Naive B cell (primary cell): ENCODE measurements at regions not wholly inside any gene's neighbourhood (a gene's known extent, or its start where the extent isn't known, plus 50 kb on each side); places are given as distances from the start of the nearest gene placed in this dataset.
A peak's percentile ranks its signal among the peaks of the same experiment; 100 is the strongest.

Experiments used
- ATAC-seq, 2 donors: fragments of 150-1000 bp; cut with Tn5 transposase; 2 replicates each; pipeline ENCODE4 v1.10.0; 2021; ENCODE audit warnings: low read depth in 2 of 2, mild to moderate bottlenecking in 2 of 2, moderate library complexity in 2 of 2
- DNase-seq: peaks from one replicate; pipeline ENCODE4 v3.0.0; 2022
- H3K27ac Mint-ChIP-seq, 6 donors: one replicate each; pipeline ENCODE4 v1.8.0; 2020 to 2022; ENCODE audit warnings: mild to moderate bottlenecking in 6 of 6, mixed read lengths in 6 of 6, moderate library complexity in 5 of 6, inconsistent platforms in 2 of 6
- H3K27me3 Mint-ChIP-seq, 3 donors: one replicate each; pipeline ENCODE4 v1.8.0; 2021 to 2022; ENCODE audit warnings: mixed read lengths in 3 of 3, mild to moderate bottlenecking in 1 of 3
- H3K36me3 Mint-ChIP-seq, 2 donors: one replicate each; pipeline ENCODE4 v1.8.0; 2020 to 2022; ENCODE audit warnings: mixed read lengths in 2 of 2, inconsistent platforms in 1 of 2, mild to moderate bottlenecking in 1 of 2
- H3K4me1 Mint-ChIP-seq, 3 donors: one replicate each; pipeline ENCODE4 v1.8.0; 2020 to 2022; ENCODE audit warnings: mixed read lengths in 3 of 3, inconsistent platforms in 1 of 3, mild to moderate bottlenecking in 1 of 3, moderate library complexity in 1 of 3
- H3K4me3 Mint-ChIP-seq, 8 donors: one replicate each; pipeline ENCODE4 v1.8.0; 2020 to 2022; ENCODE audit warnings: mild to moderate bottlenecking in 8 of 8, mixed read lengths in 8 of 8, moderate library complexity in 8 of 8, inconsistent platforms in 2 of 8
- H3K9me3 Mint-ChIP-seq, 7 donors: one replicate each; pipeline ENCODE4 v1.8.0; 2020 to 2022; ENCODE audit warnings: mixed read lengths in 7 of 7, mild to moderate bottlenecking in 5 of 7, inconsistent platforms in 2 of 7, moderate library complexity in 1 of 7

DNA sequence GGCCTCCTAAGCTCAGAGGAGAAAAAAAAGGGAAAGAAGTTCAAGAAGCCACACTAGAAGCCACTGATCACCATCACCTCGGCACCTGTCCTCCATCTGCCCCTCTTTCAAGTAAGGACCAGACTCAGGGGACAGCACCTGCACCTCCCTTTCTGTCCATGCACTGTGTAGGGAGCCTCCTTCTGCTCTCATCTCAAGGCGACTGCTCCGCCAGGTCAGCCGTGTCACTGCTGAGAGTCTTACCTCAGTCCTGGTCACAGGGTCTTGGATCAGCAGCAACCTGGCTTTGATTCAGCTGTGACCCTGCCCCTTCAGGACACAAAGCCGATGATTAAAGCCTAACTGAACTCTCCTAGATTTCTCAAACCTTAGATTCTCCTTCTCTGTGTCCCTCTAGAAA lies 101.5 kb downstream of the ZNF280B start:
- no peak for ATAC-seq
- peak overlapping the region in 4 of 6 donors; percentile 5 to 79 (median 46) for H3K27ac Mint-ChIP-seq
- peaks cover 62 to 78% (median 78%) of the 10 kb centered on the region in 3 donors for H3K4me1 Mint-ChIP-seq

DNA sequence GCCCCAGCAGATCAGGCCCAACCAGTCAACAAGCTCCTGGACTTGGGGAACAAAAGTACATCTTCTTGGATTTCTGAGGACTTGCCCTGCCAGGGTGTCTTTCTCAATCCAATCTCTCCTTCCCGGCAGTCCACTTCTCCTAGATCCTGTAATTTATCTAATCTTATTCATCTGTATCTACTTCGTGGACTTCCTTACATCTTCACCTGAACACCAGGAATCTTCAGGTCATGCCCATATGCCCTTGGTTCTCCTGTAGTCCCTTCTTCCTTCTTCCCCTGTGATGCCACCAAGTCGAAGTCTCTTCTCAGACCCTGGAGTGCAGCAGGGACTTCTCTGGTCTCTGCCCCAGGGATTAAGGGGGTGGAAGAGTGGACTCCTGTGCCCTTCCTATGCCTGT lies 100.3 kb downstream of the ZNF280B start:
- Mint-ChIP-seq H3K36me3 (no peaks in the 10 kb centered on the region), H3K27ac (peak overlapping the region in 3 of 6 donors; percentile 29 to 90 (median 73)), H3K4me3 (peak overlapping the region in 3 of 8 donors; percentile 16 to 53 (median 48)), H3K27me3 (no peaks in the 10 kb centered on the region), H3K4me1 (peaks cover 62 to 83% (median 77%) of the 10 kb centered on the region in 3 donors), H3K9me3 (no peaks in the 10 kb centered on the region)
- no peak for ATAC-seq
- no peak for DNase-seq

More for the DNA sequence above, 101.5 kb downstream of the ZNF280B start:
- Mint-ChIP-seq H3K27me3 (no peaks in the 10 kb centered on the region), H3K9me3 (no peaks in the 10 kb centered on the region), H3K36me3 (no peaks in the 10 kb centered on the region), H3K4me3 (no peak overlapping the region)
- no peak for DNase-seq

DNA sequence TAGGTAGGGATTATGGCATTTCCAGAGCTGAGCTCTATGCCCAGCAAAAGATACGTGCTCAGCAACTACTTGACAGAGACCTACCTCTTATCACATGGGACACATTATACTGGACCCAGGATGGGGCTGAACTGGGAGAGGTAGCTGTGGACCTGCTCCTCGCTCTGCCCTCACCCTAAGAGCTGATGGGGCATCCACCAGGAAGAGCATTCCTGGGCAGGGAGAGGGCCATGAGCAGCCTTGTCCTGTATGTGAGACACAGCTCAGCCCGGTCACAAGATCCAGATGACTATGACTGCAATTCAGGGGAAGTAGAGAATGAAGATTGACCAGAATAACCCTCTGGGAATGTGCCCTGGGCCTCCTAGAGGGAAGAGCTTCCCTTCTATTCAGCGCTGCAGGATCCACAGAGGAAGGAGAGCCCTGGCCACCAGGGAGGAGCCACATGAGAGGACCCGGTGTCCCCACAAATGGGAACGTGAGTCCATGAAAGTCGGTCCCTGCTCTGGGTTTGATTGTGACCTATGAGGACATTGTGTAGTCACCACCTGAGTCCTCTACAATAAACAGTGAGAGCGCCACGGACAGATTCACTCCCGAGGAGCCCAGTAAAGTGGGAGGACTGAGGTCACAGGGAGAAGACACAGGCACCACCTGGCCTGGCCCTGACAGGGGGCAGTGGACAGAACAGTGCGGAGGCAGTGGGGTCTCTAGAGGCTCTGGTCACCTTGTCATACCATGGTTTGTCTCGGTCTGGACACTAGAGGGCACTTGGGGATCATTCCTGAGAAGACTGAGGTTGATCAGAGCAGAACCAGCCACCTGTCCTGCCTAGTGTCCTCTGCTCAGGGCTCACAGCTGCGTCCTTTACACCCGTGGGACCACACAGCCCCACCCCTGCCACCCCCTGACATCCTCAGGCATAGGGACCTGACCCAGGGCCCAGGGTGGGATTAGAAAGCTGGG lies 99.5 kb downstream of the ZNF280B start:
- Mint-ChIP-seq H3K36me3 (no peaks in the 10 kb centered on the region), H3K4me3 (peak overlapping the region; percentile 70 to 92 (median 80)), H3K27ac (peak overlapping the region; percentile 83 to 96 (median 94)), H3K9me3 (no peaks in the 10 kb centered on the region), H3K27me3 (no peaks in the 10 kb centered on the region), H3K4me1 (peaks cover 62 to 76% (median 70%) of the 10 kb centered on the region in 3 donors)
- ATAC-seq (peak; percentile 29 to 40), DNase-seq (peak; percentile 54)

DNA sequence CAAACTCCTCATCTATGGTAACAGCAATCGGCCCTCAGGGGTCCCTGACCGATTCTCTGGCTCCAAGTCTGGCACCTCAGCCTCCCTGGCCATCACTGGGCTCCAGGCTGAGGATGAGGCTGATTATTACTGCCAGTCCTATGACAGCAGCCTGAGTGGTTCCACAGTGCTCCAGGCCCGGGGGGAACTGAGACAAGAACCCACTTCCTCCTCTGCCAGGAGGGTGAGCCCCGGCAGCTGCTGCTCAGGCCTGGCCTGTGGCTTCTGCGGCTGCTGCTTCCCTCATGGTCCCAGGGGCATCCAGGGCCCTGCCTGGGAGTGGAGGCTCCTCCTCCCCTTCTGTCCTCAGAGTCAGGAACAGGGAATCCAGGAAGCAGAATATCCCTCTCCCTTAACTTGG lies 98.4 kb downstream of the ZNF280B start:
- Mint-ChIP-seq H3K9me3 (no peaks in the 10 kb centered on the region), H3K4me3 (peak overlapping the region; percentile 70 to 92 (median 80)), H3K36me3 (no peaks in the 10 kb centered on the region), H3K27me3 (no peaks in the 10 kb centered on the region), H3K4me1 (peaks cover 59 to 69% (median 59%) of the 10 kb centered on the region in 3 donors), H3K27ac (peak overlapping the region; percentile 83 to 96 (median 94))
- ATAC-seq (peak; percentile 98), DNase-seq (peak; percentile 86)

DNA sequence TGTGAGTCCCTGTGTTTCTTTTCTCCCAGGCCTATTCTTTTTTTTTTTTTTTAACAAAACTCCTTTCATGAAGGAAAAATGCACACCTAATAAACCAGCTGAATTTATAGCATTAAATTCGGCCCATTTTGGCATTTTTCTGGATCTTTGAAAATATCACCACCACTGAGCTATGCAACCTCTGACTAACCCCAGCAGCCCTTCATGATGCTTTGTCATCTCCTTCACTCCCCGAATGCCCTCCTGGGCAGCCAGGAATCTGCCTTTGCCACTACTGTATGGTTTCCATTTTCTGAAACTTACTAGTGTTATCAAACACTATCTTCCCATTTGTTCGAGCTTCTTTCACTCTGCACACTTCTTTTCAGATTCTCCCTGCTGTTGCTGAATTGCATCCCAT lies 97.9 kb downstream of the ZNF280B start:
- Mint-ChIP-seq H3K9me3 (no peaks in the 10 kb centered on the region), H3K27me3 (no peaks in the 10 kb centered on the region), H3K36me3 (no peaks in the 10 kb centered on the region), H3K4me3 (peak overlapping the region; percentile 70 to 92 (median 80)), H3K27ac (peak overlapping the region in 5 of 6 donors; percentile 83 to 96 (median 95)), H3K4me1 (peaks cover 53 to 65% (median 58%) of the 10 kb centered on the region in 3 donors)
- ATAC-seq (no peak), DNase-seq (no peak)

DNA sequence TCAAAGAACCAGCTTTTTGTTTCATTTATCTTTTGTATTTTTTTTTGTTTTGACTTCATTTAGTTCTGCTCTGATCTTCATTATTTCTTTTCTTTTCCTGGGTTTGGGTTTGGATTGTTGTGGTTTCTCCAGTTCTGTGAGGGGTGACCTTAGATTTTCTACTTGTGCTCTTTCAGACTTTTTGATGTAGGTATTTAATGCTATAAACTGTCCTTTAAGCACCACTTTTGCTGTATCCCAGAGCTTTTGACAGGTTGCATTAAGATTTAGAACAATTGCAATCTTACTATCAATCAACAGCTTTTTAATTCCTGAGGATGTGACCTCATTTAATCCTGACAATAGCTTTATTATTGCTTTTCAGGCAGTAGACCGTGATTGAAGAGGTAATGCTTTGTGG lies 94.3 kb downstream of the ZNF280B start:
- no peaks in the 10 kb centered on the region for H3K27me3 Mint-ChIP-seq
- H3K27ac Mint-ChIP-seq: peak overlapping the region in 1 of 6 donors; percentile 48
- DNase-seq (no peak), ATAC-seq (no peak)
- H3K4me3 Mint-ChIP-seq: no peak overlapping the region
- peaks cover 34 to 48% (median 35%) of the 10 kb centered on the region in 3 donors for H3K4me1 Mint-ChIP-seq
- H3K36me3 Mint-ChIP-seq: no peaks in the 10 kb centered on the region
- no peaks in the 10 kb centered on the region for H3K9me3 Mint-ChIP-seq

DNA sequence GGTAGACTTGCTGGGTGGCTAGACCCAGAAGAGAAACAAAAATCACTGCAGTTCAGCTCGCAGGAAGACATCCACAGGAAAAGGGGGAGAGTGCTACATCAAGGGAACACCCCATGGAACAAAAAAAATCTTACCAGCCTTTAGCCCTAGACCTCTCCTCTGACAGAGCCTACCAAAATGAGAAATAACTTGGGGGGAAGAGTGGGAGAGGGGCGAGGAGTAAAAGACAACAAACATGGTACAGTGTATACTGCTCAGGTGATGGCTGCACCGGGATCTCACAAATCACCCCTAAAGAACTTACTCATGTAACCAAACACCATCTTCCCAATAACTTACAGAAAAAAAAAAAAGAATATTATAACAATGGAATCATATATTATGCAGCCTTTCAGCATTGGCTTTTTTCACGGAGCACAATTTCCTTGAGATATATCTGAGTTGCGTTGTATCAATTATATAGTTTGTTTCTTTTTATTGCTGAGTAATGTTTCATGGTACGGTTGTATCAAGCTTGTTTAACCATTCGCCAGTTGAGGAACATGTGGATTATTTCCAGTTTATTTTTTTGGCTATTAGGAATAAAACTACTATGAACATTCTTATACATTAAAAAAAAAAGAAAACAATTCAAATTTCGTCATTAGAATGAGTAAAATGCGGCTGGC lies 90.9 kb downstream of the ZNF280B start:
- Mint-ChIP-seq H3K4me3 (no peak overlapping the region), H3K9me3 (no peaks in the 10 kb centered on the region), H3K27ac (peak overlapping the region in 4 of 6 donors; percentile 8 to 94 (median 42)), H3K27me3 (no peaks in the 10 kb centered on the region), H3K36me3 (no peaks in the 10 kb centered on the region), H3K4me1 (peaks cover 29 to 37% (median 34%) of the 10 kb centered on the region in 3 donors)
- DNase-seq: no peak
- ATAC-seq: no peak

DNA sequence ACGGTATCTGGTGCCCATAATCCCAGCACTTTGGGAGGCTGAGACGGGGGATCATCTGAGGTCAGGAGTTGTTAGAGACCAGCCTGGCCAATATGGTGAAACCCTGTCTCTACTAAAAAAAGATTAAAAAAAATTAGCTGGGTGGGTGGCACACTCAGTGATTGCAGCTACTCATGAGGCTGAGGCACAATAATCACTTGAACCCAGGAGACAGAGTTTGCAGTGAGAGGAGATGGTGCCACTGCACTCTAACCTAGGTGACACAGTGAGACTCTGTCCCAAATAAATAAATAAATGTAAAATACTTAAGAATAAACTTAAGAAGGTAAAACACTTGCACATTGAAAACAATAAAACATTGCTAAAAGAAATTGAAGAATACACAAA lies 90.4 kb downstream of the ZNF280B start:
- DNase-seq (no peak), ATAC-seq (no peak)
- Mint-ChIP-seq H3K9me3 (no peaks in the 10 kb centered on the region), H3K36me3 (no peaks in the 10 kb centered on the region), H3K27ac (no peak overlapping the region), H3K4me3 (no peak overlapping the region), H3K27me3 (no peaks in the 10 kb centered on the region), H3K4me1 (peaks cover 33 to 37% (median 37%) of the 10 kb centered on the region in 3 donors)

DNA sequence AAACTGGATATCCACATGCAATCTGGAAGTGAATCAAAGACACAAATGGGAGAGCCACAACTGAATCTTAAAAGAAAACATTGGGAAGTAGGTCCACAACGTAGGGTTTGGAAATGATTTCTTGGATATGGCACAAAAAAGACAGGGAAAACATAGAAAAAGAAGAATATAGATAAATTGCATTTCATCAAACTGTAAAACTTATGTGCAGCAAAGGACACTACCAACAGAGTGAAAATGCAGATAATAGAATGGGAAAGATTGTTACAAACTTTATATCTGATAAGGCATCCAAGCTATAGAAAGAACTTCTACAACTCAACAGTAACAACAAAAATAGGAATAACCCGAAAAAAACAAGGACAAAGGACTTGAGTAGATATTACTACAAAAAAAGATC lies 89.6 kb downstream of the ZNF280B start:
- H3K36me3 Mint-ChIP-seq: no peaks in the 10 kb centered on the region
- ATAC-seq (no peak), DNase-seq (no peak)
- H3K27me3 Mint-ChIP-seq: no peaks in the 10 kb centered on the region
- peaks cover 36 to 44% (median 42%) of the 10 kb centered on the region in 3 donors for H3K4me1 Mint-ChIP-seq
- no peak overlapping the region for H3K4me3 Mint-ChIP-seq
- no peaks in the 10 kb centered on the region for H3K9me3 Mint-ChIP-seq
- H3K27ac Mint-ChIP-seq: no peak overlapping the region

DNA sequence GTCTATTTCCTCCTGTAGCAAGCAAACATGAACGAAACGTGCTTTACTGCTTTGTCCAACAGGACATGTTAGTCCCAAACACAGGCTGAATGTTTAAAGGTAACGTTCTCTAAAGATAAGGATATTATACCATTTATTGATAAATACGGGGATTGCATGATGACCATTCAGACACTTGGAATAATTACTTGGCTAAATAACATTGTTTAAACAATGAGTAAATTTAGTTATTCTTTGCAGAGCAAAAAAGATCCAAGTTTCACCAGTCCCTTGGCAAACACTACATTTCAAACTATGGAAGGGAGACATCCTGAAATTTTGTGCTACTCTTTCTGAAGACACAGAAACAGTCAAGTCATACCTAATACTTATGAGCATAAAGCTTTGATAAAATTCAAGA lies 88.0 kb downstream of the ZNF280B start:
- H3K36me3 Mint-ChIP-seq: no peaks in the 10 kb centered on the region
- no peak for DNase-seq
- peak overlapping the region in 1 of 6 donors; percentile 85 for H3K27ac Mint-ChIP-seq
- no peak for ATAC-seq
- H3K9me3 Mint-ChIP-seq: no peaks in the 10 kb centered on the region
- H3K4me3 Mint-ChIP-seq: no peak overlapping the region
- H3K27me3 Mint-ChIP-seq: no peaks in the 10 kb centered on the region
- H3K4me1 Mint-ChIP-seq: peaks cover 41 to 59% (median 52%) of the 10 kb centered on the region in 3 donors

DNA sequence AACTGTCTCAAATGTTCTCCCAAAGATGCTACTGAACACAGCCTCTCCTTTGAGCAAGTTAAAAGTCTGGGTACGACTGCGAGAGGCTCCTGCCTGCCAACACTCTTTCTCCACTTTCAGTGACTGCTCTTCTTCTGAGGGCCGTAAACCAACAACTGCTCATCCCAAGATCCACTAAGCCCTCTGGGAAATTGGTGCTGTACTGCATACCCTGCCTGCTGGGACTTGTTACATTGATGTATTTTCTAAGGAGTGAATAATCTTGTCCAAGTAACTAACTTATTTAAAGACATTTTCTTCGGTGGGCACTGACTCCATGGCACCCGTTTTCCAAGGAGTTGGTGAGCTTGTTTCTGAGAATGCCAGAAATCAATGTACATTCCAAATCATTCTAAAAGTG lies 87.2 kb downstream of the ZNF280B start:
- no peaks in the 10 kb centered on the region for H3K36me3 Mint-ChIP-seq
- ATAC-seq (no peak), DNase-seq (no peak)
- H3K4me1 Mint-ChIP-seq: peaks cover 45 to 62% (median 55%) of the 10 kb centered on the region in 3 donors
- peak overlapping the region; percentile 56 to 95 (median 90) for H3K27ac Mint-ChIP-seq
- no peaks in the 10 kb centered on the region for H3K27me3 Mint-ChIP-seq
- peak overlapping the region in 2 of 8 donors; percentile 3 to 44 for H3K4me3 Mint-ChIP-seq
- H3K9me3 Mint-ChIP-seq: no peaks in the 10 kb centered on the region

DNA sequence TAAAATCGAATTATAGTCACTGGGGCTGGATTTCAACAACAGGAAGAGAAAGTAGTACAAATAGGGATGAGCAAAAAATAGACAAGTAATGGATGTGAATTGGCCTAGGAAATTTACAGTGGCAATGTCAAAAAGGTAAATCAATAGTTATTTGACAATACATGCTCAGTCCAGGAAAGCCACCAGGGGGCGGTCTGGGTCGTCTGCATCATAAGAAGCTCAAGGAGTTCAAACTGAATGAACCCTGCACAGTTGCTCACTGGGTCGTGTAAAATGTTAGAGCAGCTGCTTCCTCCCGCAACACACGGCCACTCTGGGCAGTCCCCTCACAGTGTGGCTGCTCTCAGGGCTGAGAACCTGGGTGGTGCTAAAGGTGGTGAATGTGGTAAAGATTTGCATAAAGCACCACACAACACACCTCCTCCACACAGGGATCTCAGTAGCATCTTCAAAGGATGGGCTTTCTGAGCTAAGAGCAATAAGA lies 85.9 kb downstream of the ZNF280B start:
- Mint-ChIP-seq H3K4me1 (peaks cover 58 to 67% (median 58%) of the 10 kb centered on the region in 3 donors), H3K4me3 (peak overlapping the region in 5 of 8 donors; percentile 5 to 52 (median 51))

DNA sequence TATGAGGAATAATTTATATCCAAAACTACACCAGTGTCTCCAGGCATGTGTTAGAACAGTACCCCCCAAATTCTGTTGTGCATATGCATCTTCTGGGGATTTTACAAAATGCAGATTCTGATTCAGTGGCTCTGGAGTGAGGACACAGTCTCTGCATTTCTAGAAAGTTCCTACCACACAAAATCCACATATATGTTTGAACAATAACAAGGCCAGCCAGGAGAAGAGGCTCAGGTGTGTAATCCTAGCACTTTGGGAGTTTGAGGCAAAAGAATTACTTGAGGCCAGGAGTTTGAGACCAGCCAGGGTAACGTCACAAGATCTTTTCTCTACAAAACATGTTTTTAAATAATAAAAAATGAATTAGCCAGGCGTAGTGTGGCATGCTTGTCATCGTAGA lies 84.9 kb downstream of the ZNF280B start:
- Mint-ChIP-seq H3K27me3 (no peaks in the 10 kb centered on the region), H3K4me1 (peaks cover 65 to 74% (median 66%) of the 10 kb centered on the region in 3 donors), H3K27ac (peak overlapping the region in 5 of 6 donors; percentile 75 to 95 (median 87))

More for the DNA sequence above, 85.9 kb downstream of the ZNF280B start:
- peak; percentile 97 to 99 for ATAC-seq
- DNase-seq: peak; percentile 95
- no peaks in the 10 kb centered on the region for H3K9me3 Mint-ChIP-seq
- no peaks in the 10 kb centered on the region for H3K36me3 Mint-ChIP-seq
- H3K27ac Mint-ChIP-seq: peak overlapping the region; percentile 85 to 98 (median 94)
- H3K27me3 Mint-ChIP-seq: no peaks in the 10 kb centered on the region

More for the DNA sequence above, 84.9 kb downstream of the ZNF280B start:
- H3K4me3 Mint-ChIP-seq: peak overlapping the region in 3 of 8 donors; percentile 36 to 75 (median 37)
- no peaks in the 10 kb centered on the region for H3K9me3 Mint-ChIP-seq
- ATAC-seq (no peak), DNase-seq (no peak)
- H3K36me3 Mint-ChIP-seq: no peaks in the 10 kb centered on the region
